SW 1271 (cell line): ENCODE measurements at regions not wholly inside any gene's neighbourhood (a gene's known extent, or its start where the extent isn't known, plus 50 kb on each side); places are given as distances from the start of the nearest gene placed in this dataset.
"Not testable (repeated sequence)": the region's sequence is repeated elsewhere in the genome, so short reads cannot be mapped to it uniquely, and the experiment has no call there.

Source experiments
- DNase-seq, 2 experiments: peaks; one replicate each; lab custom pipeline; 2025; lab: John Stamatoyannopoulos, UW

GRCh38 chr4:153936121-153936520 lies 147.2 kb upstream of the SFRP2 start:
- DNase-seq: no peak

DNA sequence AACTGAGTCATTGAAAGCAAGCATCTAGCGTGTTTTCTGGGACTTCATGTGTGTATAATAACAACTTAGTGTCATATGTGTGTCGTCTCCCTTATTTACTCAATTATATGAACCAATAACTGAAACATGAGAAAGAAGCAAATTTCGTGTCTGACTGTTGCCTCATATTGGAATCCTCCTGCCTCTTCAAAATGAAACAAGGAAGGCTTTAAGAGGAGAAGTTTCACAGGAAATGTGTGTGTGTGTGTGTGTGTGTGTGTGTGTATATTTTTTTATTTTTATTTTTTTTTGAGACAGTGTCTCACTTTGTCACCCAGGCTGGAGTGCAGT lies 145.8 kb upstream of the SFRP2 start:
- no peak for DNase-seq

DNA sequence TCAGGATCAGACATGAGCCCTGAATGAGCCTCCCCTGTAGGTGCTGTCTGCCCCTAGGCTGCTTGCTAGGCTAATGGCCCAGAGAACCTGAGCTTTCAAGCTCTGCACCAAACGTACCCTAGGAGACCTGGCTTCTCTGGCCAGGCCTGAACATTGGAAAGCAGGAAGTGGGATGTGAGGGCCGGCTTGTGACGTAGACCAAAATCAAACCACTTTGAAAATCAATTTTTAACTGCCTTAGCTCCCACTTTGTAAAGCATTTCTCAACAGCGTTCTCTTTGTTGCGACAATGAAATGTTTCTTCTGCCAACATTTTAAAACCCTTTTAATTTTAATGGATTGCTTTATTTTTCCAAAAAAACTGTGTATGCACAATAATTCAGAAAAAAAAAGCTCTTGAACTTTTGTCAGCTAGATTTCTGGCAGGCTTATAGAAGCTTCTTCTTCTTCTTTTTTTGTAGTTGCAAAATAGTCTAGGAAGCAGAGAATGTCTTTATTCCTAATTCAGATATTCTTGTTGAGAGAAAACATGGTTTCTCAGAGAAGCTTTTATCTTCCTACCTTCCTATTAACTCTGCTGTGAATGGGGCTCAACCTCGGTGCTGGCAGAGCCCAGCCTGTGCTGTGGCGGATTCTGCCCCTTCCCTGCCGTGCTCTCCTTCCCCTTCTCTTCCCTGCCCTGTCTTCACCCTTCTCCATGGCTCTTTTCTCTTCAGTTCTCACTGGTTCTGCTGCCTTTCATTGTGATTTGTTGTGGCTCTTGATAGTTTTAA lies 145.2 kb upstream of the SFRP2 start:
- DNase-seq: no peak

DNA sequence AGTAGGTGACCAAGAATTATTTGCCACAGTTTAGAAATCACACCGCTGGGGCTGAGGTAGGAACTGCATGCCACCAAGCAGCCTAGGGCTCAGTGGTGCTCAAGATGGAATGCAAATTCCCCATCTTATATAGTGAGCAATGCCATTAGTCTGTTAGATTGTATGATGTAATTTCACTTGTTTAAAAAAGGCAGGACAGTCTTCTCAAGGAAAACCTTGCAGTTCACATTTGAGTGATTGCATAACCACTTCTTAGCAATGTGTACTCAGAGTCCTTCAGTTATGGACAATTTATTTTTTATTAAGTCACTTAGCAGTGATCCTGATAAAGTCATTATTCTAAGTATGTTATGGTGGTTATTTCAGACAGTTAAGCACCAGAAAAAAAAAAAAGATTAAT lies 142.9 kb upstream of the SFRP2 start:
- DNase-seq: no peak

DNA sequence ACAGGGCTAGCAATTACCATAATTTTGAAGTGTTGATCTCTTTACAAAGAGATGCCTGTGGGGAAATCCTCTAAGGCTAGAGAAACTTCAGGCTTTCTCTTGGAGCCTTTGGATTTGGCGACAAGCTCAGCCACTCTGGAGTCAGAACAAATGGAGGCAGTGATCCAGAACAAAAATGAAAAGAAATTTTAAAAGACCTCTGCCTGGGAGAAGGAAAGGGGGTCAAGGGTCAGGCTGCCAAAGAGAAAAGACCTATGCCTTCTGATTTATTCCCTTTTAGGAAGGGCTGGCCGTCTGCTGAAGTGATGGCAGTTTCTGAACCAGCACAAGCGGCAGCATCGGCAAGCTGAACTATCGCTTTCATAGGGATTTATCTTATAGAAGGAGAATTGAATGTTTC lies 140.8 kb upstream of the SFRP2 start:
- DNase-seq: no peak

GRCh38 chr4:153927451-153927850 lies 138.6 kb upstream of the SFRP2 start:
- DNase-seq: no peak

DNA sequence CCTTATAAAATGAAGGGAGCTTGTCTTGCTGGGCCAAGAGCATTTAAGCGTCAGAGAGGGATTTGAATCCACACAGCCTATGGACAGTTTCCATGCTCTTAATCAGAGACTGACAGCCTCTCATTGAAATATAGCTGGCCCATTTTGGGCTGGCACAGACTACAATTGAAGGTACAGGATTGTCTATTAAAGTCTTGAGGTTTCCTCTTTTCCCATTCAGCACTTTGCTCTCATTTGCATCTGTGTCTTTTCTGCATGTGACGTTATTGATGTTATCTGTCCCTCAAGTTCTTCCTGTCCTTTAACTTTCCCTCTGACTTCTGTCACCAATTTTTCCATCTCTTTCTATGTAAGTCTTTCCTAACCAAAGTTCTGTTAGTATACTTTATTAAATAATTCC lies 133.3 kb upstream of the SFRP2 start:
- DNase-seq: no peak

DNA sequence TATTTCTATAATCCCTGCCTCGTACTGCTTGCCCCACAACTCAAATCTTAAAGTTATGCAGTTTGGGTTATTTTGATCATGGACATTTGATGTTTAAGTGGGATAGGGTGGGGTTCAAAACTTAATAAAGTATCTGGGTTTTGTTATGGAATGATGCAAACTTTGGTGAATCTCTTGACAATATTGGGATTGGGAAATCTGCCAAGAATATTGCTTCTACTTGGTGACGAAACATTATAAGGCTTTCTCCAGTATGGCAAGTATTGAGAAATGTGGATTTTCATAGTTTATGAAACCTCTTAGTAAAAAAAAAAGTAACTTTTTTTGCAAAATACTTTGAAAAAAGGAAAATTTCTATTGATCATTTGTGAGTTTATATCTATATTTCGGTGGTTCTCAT lies 130.8 kb upstream of the SFRP2 start:
- no peak for DNase-seq

DNA sequence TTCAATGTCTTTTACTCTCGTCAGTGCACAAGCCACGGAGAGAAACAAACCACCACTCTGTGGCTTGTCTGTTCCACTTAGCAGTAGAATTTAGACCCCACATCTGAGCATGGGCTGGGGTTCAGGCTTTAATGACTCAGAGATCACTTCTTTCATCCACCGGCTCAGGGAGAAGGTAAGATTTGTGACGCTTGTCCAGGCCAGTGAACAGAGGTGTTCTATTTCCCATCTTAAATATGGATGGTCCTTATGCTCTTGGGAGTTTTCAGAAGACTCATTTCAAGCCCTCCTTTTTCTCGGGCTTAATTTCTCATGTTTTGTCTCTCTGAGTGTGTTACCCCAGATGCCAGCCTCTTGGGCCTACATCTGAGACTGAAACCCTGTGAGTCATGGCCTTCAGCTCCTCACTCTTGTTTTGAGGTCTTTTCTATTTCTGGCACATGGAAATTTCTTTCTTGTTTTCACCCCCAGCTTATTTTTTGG lies 127.4 kb upstream of the SFRP2 start:
- no peak for DNase-seq

DNA sequence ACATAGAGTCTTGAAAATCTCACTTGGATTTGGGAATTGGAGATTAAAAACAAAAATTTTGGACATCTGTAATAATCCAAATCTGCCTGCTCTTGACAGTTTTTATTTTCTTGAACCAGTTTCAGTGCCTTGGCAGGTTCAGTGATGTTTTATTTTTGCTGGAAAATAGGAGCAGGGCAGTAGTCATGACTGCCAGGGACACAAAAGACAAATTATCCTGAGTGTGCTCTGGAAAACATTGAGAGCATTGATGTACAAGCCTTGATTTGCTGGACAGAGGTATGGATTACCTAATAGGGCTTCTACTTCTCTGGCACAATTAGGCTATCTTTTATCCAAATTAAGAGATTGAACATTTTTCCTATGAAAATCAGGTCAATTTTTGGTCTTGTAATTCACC lies 123.4 kb upstream of the SFRP2 start:
- DNase-seq: no peak

DNA sequence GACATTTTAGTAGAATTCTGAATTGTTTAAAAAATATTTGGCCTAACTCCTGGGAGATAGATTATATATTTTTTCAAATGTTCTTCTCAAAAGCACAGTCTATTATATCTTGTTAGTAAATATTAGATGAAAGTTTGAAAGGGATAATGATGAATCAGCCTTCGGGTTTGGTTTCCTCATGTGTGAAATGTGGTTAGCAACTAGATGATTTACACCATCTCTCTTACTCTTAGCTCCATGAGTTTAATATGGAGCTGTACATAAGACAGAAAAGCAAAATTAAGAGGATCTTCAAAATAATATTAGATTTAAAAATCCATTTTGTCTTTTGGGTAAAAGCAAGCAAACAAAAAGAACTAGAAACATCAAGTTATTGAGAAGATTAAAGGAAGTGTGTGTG lies 120.8 kb upstream of the SFRP2 start:
- DNase-seq: no peak

DNA sequence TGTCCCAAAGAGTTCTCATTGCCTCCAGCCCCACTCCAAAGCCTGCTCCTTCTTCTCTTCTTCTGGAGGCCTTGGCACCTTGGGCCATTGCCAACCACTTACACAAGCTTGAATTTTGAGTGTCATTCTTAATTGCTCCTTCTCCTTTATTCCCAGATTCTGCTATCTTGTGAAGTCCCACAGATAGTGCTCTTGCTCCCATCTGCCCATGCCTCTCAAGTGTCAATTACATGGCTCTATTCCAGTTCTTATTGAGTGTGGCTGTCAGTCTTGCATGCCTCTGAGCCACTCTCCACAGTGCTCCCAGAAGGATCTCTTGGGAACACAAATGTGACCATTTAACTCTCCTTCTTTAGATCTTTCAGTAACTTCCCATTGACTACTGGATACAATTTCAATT lies 117.3 kb upstream of the SFRP2 start:
- no peak for DNase-seq

DNA sequence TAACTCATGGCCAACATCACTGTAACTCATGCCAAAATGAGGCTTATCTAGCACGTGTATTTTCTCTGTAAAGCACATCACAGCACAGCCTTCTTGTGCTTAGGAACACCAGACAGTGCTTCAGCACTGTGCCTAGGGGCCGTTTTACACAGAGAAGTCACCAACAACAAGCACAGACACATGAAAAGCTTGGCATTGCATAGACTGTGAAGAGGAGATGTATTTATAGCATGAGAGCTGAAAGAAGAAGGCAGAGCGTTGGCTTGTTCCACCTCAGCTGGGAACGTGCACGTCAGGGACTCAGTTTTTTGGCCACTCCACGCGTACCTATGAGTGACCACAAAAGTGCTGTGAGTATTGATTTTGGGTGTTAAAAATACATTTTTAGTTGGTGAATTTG lies 116.3 kb upstream of the SFRP2 start:
- DNase-seq: no peak

DNA sequence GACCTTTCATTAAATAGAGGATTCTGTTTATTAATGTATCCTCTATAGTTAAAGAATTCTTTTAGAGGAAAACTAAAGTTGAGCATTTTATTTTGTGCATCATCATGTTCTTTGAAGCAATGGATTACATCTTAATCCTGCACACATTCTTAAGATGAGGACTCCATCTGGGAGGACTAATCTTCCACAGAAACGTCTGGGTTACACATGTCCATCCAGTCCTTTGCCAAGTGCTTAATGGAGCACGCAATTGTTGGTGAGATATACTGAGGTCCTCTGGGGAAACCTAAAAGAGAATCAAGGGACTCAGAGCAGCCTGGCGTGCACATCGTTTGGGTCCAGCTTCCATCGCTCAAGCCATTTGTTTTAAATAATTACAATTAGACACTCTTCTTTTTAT lies 115.1 kb upstream of the SFRP2 start:
- DNase-seq: no peak

- DNase-seq: no peak
Observed at GRCh38 chr4:153901220-153901619, 112.3 kb upstream of the SFRP2 start.

DNA sequence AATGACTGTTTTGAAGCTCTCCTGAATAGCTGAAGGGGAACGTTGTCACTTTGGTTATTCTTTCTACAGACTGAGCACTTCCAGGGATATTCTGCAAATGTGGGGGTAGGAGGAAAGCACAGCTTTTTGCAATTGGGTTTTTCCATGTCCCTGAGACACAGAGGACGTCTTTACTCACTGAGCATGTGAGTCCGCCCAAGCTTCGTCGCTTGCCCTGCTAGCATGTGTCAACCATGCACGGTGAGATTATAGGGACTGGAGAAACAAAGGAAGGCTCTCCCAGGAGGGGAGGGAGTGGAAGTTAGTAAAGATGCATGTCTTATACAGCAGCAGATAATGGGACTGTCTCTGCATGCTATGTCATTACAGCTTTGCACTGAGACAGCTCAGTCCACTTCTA lies 111.5 kb upstream of the SFRP2 start:
- DNase-seq: no peak

DNA sequence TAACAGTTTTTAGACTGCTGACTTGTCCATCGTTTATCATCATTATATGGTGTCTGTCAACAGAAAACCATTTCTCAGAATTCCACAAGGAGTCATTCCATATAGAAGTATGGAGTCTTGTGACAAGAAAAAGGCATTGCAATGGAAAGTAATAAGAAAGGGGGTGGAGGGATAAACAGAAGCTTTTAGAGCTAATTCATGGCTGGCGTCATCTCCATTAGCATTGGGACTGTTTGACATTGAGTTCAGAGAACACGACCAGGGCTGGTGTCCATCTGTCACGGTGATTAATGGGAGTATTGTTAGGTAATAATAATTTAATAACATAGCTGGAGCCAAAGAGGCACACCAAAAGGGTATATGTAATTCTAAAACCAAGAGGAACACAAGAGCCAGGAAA lies 101.9 kb upstream of the SFRP2 start:
- no peak for DNase-seq

- no peak for DNase-seq
Observed at GRCh38 chr4:153887217-153887616, 98.3 kb upstream of the SFRP2 start.

DNA sequence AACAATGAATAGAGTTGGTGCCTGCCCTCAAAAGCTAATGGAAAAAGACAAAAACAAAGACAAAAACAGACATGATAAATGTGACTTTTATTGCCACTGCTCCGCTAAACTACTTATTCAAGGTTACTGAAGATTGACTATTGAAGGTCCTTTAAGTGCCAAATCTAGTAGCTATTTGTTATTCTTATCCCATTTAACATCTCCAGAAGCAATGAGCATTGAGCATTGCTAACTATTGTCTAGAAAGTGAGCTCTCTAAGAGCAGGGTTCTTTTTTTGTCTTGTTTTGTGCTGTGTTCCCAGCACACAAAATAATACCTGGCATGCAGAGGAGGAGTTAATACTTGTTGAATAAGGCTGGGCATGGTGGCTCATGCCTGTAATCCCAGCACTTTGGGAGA lies 95.4 kb upstream of the SFRP2 start:
- DNase-seq: no peak

DNA sequence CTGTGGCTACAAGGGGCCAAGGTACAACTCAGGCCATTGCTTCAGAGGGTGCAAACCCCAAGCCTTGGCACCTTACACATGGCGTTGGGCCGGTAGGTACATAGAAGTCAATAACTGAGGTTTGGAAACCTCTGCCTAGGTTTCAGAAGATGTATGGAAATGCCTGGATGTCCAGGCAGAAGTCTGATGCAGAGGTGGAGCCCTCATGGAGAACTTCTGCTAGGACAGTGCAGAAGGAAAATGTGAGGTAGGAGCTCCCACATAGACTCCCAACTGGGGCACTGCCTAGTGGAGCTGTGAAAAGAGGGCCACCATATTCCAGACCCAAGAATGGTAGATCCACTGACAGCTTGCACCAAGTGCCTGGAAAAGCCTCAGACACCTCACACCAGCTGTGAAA lies 92.1 kb upstream of the SFRP2 start:
- no peak for DNase-seq

DNA sequence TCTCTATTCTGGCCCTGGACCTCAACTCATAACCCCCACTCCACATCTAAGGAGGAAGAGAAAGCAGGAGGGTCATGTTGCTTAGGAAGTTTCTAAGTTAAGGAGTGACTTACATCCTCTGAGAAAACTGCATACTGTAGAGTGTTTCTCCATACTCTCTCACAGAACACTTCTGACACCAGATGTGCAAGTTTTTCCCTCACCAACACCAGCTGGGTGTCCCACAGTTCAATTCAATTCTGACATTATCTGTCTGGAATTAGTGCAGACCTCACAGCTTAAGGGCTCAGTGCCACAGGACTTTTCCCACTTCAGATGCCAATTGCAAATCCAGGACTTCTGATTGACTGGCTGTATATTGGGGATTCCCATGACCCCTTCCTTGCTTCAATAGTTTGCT lies 89.0 kb upstream of the SFRP2 start:
- no peak for DNase-seq

DNA sequence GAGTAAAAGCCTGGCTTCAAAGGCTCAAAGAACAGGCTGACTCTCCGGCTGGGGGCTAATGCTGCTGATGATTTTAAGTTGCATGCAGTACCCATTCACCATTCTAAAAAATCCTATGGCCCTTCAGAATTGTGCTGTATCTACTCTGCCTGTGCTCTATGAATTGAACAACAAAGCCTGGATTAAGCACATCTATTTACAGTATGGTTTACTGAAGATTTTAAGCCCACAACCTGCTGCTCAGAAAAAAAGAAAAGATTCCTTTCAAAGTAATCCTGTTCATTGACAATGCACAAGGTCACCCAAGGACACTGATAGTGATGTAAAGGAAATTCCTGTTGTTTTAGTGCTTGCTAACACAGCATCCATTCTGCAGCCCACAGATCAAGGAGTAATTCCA lies 84.9 kb upstream of the SFRP2 start:
- no peak for DNase-seq

GRCh38 chr4:153866766-153867165 lies 77.9 kb upstream of the SFRP2 start:
- not testable (repeated sequence) for DNase-seq

DNA sequence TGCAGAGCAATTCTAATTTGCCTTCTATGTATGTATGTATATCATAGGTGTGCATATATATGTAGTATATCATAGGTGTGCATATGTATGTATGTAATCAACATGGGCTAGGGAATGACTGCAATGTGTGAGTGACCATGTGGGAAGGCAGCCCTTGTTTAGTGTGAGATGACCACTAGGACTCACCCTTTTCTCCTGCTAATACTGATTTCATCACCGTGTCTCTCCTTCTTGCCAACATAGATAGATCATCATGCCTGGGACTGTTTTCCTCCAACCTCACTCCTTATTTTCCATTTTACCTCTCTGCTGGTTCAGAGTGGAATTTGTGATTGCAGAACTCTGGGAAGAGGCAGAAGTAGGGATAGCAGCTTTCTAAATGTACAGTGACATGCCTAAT lies 63.6 kb upstream of the SFRP2 start:
- DNase-seq: no peak
